Gastroesophageal sphincter (tissue), 3 donors: ENCODE measurements at regions not wholly inside any gene's neighbourhood (a gene's known extent, or its start where the extent isn't known, plus 50 kb on each side); places are given as distances from the start of the nearest gene placed in this dataset.
"Not testable (repeated sequence)": the region's sequence is repeated elsewhere in the genome, so short reads cannot be mapped to it uniquely, and the experiment has no call there.

Experiments
- CTCF ChIP-seq, 4 experiments: fragments of 200-600 bp in 2 of 4; fragments of 450-650 bp in 2 of 4; sonication (generic) in 1 of 4; IDR thresholded peaks; one replicate each; pipeline ENCODE4 v1.5.1; 2017 to 2019; ENCODE audit warnings: antibody characterized with exemption in 4 of 4, mild to moderate bottlenecking in 2 of 4, moderate library complexity in 2 of 4
- EP300 ChIP-seq: sonication (generic); formaldehyde crosslinking; IDR thresholded peaks from one replicate; pipeline ENCODE4 v1.6.1; 2017; ENCODE audit warnings: antibody characterized with exemption, mild to moderate bottlenecking
- POLR2A ChIP-seq, 2 donors: fragments of 450-650 bp; IDR thresholded peaks; one replicate each; pipeline ENCODE4 v1.6.1; 2017; ENCODE audit warnings: antibody characterized with exemption in 2 of 2, mild to moderate bottlenecking in 2 of 2, moderate library complexity in 1 of 2

GRCh38 chrY:11201133-11201532, 1499.9 kb upstream of the USP9Y start:
- TF ChIP-seq POLR2A (IDR thresholded peaks at IDR 0.05); CTCF (IDR thresholded peaks at IDR 0.05); EP300: not testable (repeated sequence)
